GM18499 (cell line): ENCODE measurements at regions not wholly inside any gene's neighbourhood (a gene's known extent, or its start where the extent isn't known, plus 50 kb on each side); places are given as distances from the start of the nearest gene placed in this dataset.

Source experiments
- ATAC-seq: cut with Tn5 transposase; IDR thresholded peaks from one replicate; pipeline ENCODE4 v1.9.1; 2021; ENCODE audit warnings: moderate number of reproducible peaks; ENCODE audit not compliant: insufficient read depth, unreplicated experiment

- no peak for ATAC-seq
Observed at GRCh38 chr5:155987265-155987810, 339.6 kb upstream of the SGCD start.

- ATAC-seq = no peak
Observed at GRCh38 chr5:155989879-155990278, 337.1 kb upstream of the SGCD start.

- no peak for ATAC-seq
Observed at GRCh38 chr5:155996123-155996522, 330.8 kb upstream of the SGCD start.

GRCh38 chr5:155998257-155998656, 328.7 kb upstream of the SGCD start:
- ATAC-seq = no peak

- ATAC-seq = no peak
Observed at GRCh38 chr5:156000115-156000514, 326.8 kb upstream of the SGCD start.

GRCh38 chr5:156004754-156005153, 322.2 kb upstream of the SGCD start:
- ATAC-seq = no peak

- ATAC-seq = no peak
Observed at GRCh38 chr5:156006026-156006647, 320.8 kb upstream of the SGCD start.

GRCh38 chr5:156008844-156009243, 318.1 kb upstream of the SGCD start:
- no peak for ATAC-seq

GRCh38 chr5:156009583-156009982, 317.4 kb upstream of the SGCD start:
- ATAC-seq = no peak

GRCh38 chr5:156015137-156015536, 311.8 kb upstream of the SGCD start:
- ATAC-seq = no peak

- ATAC-seq = no peak
Observed at GRCh38 chr5:156019130-156019529, 307.8 kb upstream of the SGCD start.

- no peak for ATAC-seq
Observed at GRCh38 chr5:156019571-156020180, 307.3 kb upstream of the SGCD start.

GRCh38 chr5:156020647-156021046, 306.3 kb upstream of the SGCD start:
- ATAC-seq = no peak

GRCh38 chr5:156021866-156022265, 305.1 kb upstream of the SGCD start:
- ATAC-seq = no peak

GRCh38 chr5:156025656-156026055, 301.3 kb upstream of the SGCD start:
- no peak for ATAC-seq

- no peak for ATAC-seq
Observed at GRCh38 chr5:156031181-156031580, 295.8 kb upstream of the SGCD start.

- no peak for ATAC-seq
Observed at GRCh38 chr5:156036640-156037039, 290.3 kb upstream of the SGCD start.

- no peak for ATAC-seq
Observed at GRCh38 chr5:156037151-156037909, 289.6 kb upstream of the SGCD start.

- ATAC-seq = no peak
Observed at GRCh38 chr5:156042726-156043125, 284.2 kb upstream of the SGCD start.

- no peak for ATAC-seq
Observed at GRCh38 chr5:156043351-156043750, 283.6 kb upstream of the SGCD start.

- ATAC-seq = no peak
Observed at GRCh38 chr5:156051972-156052371, 275.0 kb upstream of the SGCD start.
